ENCODE measurements at regions not wholly inside any gene's neighbourhood (a gene's known extent, or its start where the extent isn't known, plus 50 kb on each side); places are given as distances from the start of the nearest gene placed in this dataset.

DNA sequence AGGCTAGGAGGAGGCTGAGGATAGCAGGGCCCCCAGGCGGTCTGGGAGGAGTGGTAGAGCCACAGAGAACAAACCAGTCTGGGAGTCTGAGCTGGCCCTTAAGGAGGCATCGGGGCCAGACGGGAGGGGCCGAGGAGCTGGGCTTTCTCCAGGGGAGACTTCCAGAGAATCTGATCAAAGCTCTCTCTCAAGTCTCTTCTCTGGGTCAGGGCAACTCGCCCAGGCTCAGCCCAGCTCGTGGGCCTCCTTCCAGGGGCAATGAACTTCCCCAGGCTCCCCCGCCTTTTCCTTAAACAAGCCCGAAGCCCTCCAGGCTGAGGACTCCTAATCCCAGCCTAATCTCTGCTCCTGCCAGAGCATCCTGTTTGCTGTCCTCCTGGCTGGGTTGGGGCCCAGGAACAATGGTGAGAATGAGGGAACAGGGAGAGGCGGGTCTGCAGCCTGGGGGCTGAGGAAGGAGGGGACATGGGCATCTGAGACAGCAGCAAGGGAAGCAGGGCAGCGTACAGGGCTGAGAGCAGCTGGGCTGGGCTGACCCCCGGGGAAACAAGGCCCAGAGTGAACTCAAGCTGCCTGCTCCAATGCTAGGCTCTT is 173.6 kb downstream of the ANKRD60 start:
- no peak for TF ChIP-seq CTCF (conservative IDR thresholded peaks at IDR 0.05)
- Mint-ChIP-seq H3K27me3 (ENCODE audit: low read depth) (peaks cover 4% of the 10 kb centered on the region; the same call in 1 of the 2 replicates), H3K4me3 (no peak overlapping the region), H3K36me3 (ENCODE audit: insufficient read depth in 1 of 3, low read depth in 3 of 3) (peaks cover 0 to 5% (median 0%) of the 10 kb centered on the region in 3 experiments; a peak in 4 of 7 replicates), H3K27ac (peak overlapping the region in 1 of 3 experiments; percentile 62; a peak in 2 of 7 replicates), H3K4me1 (peaks cover 35 to 38% of the 10 kb centered on the region in 2 experiments), H3K9me3 (peaks cover 11% of the 10 kb centered on the region in 2 experiments; a peak in 4 of 5 replicates)
- Histone ChIP-seq H3K23me2 (ENCODE audit: insufficient read length, low read depth, low read length, poor library complexity, severe bottlenecking) (no peaks in the 10 kb centered on the region), H3K4ac (ENCODE audit: low read depth, low read length) (no peak overlapping the region), H2BK20ac (ENCODE audit: low read depth, low read length, poor library complexity, severe bottlenecking) (no peak overlapping the region), H3K23ac (ENCODE audit: insufficient read length, low read depth, low read length) (no peak overlapping the region), H3K18ac (ENCODE audit: insufficient read length, low read depth, low read length) (no peak overlapping the region), H3K9ac (ENCODE audit: extremely low read depth, insufficient read length, low read length) (no peak overlapping the region), H3K14ac (ENCODE audit: insufficient read depth, low read length) (no peak overlapping the region), H3K79me2 (ENCODE audit: insufficient read depth, low read length) (no peaks in the 10 kb centered on the region), H2BK12ac (ENCODE audit: insufficient read length, low read depth, low read length) (no peak overlapping the region), H2AK5ac (ENCODE audit: insufficient read length, low read length) (no peak overlapping the region), H3K56ac (ENCODE audit: insufficient read length, low read depth, low read length) (no peak overlapping the region), H3K4me1 (ENCODE audit: insufficient read depth, low read length) (no peaks in the 10 kb centered on the region), H4K20me1 (ENCODE audit: control insufficient read depth, insufficient read depth, insufficient read length) (no peaks in the 10 kb centered on the region), H2BK120ac (ENCODE audit: low read depth, low read length, poor library complexity, severe bottlenecking) (no peak overlapping the region), H3T11ph (ENCODE audit: low read length) (no peak overlapping the region), H3K27me3 (ENCODE audit: insufficient read depth, low read length) (no peaks in the 10 kb centered on the region), H3K9me3 (ENCODE audit: control insufficient read depth, low read depth, low read length) (no peaks in the 10 kb centered on the region), H2AFZ (ENCODE audit: low read length) (no peak overlapping the region), H2BK5ac (ENCODE audit: insufficient read length, low read length) (no peak overlapping the region), H3K4me2 (ENCODE audit: insufficient read depth, insufficient read length, low read length) (no peak overlapping the region), H4K8ac (replicated peaks; ENCODE audit: insufficient read length, low read depth, low read length) (no peak overlapping the region), H2BK15ac (ENCODE audit: low read depth, low read length) (no peak overlapping the region), H4K91ac (ENCODE audit: insufficient read length, low read depth, low read length) (no peak overlapping the region), H3K79me1 (ENCODE audit: insufficient read depth, low read depth, low read length, poor library complexity, severe bottlenecking) (no peaks in the 10 kb centered on the region), H3K27ac (ENCODE audit: insufficient read length, low read depth, low read length) (no peak overlapping the region), H4K5ac (ENCODE audit: insufficient read length, low read depth, low read length) (no peak overlapping the region)
- WGBS (ENCODE audit: extremely low coverage, insufficient read length, low lambda C conversion rate): no CpG with 5 or more reads among the region's 11 CpGs
- peak; percentile 52 for DNase-seq
